Stimulated activated naive B cell treated with anti-CD40 and anti-IgM and Interleukin-4, amounts not matched to agents 10 μg/mL and 1 μg/mL and 100 μg/mL, for 72 hours (primary cell): ENCODE measurements at regions not wholly inside any gene's neighbourhood (a gene's known extent, or its start where the extent isn't known, plus 50 kb on each side); places are given as distances from the start of the nearest gene placed in this dataset.

Experiments
- ATAC-seq, 2 donors: fragments of 150-1000 bp; cut with Tn5 transposase; replicated peaks; 2 replicates each; pipeline ENCODE4 v1.10.0; 2021; ENCODE audit warnings: moderate library complexity in 1 of 2
- DNase-seq: peaks from one replicate; pipeline ENCODE4 v3.0.0; 2021
- H3K27ac Mint-ChIP-seq: one replicate; pipeline ENCODE4 v1.8.0; 2022; ENCODE audit warnings: mild to moderate bottlenecking, mixed read lengths
- H3K27me3 Mint-ChIP-seq, 2 donors: one replicate each; pipeline ENCODE4 v1.8.0; 2022; ENCODE audit warnings: mixed read lengths in 2 of 2
- H3K36me3 Mint-ChIP-seq, 2 donors: one replicate each; pipeline ENCODE4 v1.8.0; 2022; ENCODE audit warnings: mixed read lengths in 2 of 2, mild to moderate bottlenecking in 1 of 2
- H3K4me1 Mint-ChIP-seq, 2 donors: one replicate each; pipeline ENCODE4 v1.8.0; 2022; ENCODE audit warnings: mixed read lengths in 2 of 2, mild to moderate bottlenecking in 1 of 2
- H3K4me3 Mint-ChIP-seq, 2 donors: one replicate each; pipeline ENCODE4 v1.8.0; 2022; ENCODE audit warnings: mild to moderate bottlenecking in 2 of 2, mixed read lengths in 2 of 2, moderate library complexity in 1 of 2
- H3K9me3 Mint-ChIP-seq, 2 donors: one replicate each; pipeline ENCODE4 v1.8.0; 2022; ENCODE audit warnings: mixed read lengths in 2 of 2, mild to moderate bottlenecking in 1 of 2

DNA sequence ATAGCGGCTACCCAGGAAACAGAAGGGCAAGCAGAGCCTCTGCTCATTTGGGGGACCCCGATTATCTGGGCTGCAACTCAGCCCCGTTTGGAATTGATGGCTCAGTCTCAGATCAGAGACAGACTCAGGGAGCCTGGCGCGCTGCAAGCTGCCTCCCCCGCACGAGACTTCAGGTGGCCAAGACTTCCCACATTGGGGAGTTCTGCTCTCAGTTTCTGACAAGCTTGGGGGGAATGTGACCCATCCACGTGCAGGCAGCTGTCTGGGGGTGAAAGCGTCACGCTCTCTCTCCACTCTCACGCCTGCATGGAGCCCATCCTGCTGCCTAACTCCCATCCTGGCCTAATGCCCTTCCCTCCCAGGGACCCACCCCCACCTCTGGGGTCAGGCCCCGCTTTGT, 157.6 kb upstream of the GSE1 start:
- Mint-ChIP-seq H3K4me1 (peaks cover 2% of the 10 kb centered on the region in 2 donors), H3K9me3 (no peaks in the 10 kb centered on the region), H3K27me3 (peaks cover 49 to 74% of the 10 kb centered on the region in 2 donors), H3K27ac (no peak overlapping the region), H3K36me3 (no peaks in the 10 kb centered on the region), H3K4me3 (no peak overlapping the region)
- ATAC-seq (no peak), DNase-seq (no peak)

DNA sequence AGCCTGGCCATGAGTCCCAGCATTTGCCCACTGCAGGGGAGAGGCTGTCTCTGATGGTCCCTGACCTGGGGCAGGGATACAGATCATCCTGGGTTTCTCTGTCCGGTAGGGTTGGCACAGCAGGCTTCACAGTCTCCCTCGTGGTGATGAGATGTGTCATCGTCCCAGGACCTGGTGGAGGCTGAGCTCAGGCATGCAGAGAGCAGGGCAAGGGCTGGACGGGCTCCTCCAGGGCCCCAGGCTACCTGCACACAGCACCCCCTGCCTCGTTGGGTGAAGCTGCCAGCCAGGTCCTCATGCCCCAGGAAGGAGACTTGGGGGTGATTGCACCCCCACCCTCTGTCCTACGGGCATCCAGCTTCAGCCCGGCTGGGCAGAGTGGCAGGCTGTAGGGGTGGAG, 155.8 kb upstream of the GSE1 start:
- no peaks in the 10 kb centered on the region for H3K36me3 Mint-ChIP-seq
- ATAC-seq (no peak), DNase-seq (no peak)
- no peak overlapping the region for H3K27ac Mint-ChIP-seq
- peaks cover 13 to 21% of the 10 kb centered on the region in 2 donors for H3K4me1 Mint-ChIP-seq
- peaks cover 61 to 83% of the 10 kb centered on the region in 2 donors for H3K27me3 Mint-ChIP-seq
- H3K9me3 Mint-ChIP-seq, result no peaks in the 10 kb centered on the region
- no peak overlapping the region for H3K4me3 Mint-ChIP-seq

DNA sequence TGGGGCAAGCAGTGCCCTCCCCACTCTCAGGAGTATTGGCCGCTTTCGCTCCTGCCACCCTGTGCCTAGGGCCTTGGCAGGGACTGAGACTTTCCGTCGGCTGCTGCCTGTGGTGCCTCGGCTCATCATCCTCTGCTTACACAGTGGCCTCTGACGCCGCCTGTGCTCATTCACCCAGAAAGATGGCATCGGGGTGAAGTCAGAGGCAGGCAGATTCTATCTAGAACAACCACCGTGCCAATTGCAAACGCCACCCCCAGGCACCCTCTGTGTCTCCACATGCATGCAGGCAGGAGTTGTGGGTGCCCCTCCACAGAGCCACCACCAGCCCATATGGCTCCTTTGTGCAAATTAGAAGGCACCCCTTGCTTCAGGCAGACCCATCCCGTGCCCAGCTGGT, 154.2 kb upstream of the GSE1 start:
- Mint-ChIP-seq H3K36me3 (no peaks in the 10 kb centered on the region), H3K27ac (no peak overlapping the region), H3K9me3 (no peaks in the 10 kb centered on the region), H3K27me3 (peaks cover 69 to 82% of the 10 kb centered on the region in 2 donors), H3K4me3 (no peak overlapping the region), H3K4me1 (peaks cover 16 to 30% of the 10 kb centered on the region in 2 donors)
- DNase-seq (no peak), ATAC-seq (no peak)

DNA sequence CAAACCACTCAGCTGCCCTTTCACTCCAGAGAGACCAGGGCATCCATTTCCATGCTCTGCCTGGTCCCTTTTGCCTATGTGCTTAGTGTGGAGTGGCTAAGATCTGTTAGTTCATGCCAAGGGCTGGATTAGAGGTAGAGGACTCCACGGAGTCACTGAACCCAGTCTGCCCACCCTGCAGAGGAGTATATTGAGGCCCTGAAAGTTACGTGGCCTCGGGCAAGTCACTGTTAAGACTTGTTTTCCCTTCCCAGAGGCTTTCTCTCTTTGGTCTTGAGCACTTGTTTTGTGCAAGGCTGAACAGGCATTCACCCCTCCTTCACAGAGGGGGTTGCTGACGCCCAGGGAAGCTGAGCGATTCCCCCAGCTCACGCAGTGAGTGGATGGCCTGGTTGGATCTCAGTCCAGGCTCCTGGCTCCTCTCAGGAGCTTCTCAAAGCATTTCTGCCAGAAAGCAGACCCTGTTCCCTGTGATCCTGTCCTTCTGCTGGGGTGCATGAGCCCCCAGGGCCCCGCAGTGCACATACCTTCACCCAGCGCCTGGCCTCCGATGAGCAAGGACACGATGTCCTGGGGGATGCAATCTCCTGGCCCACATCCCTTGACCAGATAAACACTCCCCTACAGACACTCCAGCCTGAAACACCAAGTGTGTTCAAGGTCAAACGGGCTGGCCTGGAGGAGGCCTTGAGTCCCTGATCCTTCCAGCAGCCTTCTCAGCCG, 153.4 kb upstream of the GSE1 start:
- H3K9me3 Mint-ChIP-seq, result no peaks in the 10 kb centered on the region
- H3K27ac Mint-ChIP-seq, result no peak overlapping the region
- ATAC-seq, result no peak
- H3K4me1 Mint-ChIP-seq, result peaks cover 16 to 30% of the 10 kb centered on the region in 2 donors
- no peak for DNase-seq
- H3K27me3 Mint-ChIP-seq, result peaks cover 71 to 82% of the 10 kb centered on the region in 2 donors
- no peak overlapping the region for H3K4me3 Mint-ChIP-seq
- H3K36me3 Mint-ChIP-seq, result no peaks in the 10 kb centered on the region

DNA sequence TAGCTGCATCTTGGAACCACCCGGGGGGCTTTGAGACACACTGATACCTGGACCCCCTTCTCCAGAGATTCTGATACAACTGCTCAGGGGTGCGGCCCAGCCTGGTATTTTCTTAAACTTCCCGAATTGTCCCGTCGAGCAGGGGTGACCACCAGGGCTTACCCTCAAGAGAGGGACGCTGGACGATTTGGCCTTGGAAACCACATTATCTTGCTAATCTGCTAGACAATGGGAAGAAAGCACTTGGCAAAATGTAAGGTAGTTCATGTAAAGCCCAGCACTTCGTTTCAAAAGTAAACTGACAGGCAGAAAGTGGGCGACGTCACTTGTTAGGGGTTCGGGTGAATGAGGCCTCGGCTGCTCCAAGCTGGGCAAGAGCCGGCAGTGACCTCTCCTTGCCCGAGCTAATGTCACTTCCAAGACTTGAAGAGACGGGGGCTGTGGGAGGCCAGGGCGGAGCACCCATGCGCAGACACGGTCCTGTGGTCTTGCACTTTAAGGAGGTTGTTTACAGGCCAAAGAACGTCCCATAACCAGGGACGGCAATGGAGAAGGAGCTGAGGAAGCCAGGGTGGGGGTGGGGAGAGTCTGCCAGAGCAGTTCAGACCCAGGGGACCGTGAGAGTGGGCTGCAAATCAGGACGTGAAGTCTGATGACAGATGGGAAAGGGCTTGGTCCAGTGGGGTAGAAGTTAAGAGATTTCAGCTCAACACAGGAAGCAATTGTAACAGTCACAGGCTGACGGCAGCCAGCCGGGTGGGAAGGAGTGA, 152.7 kb upstream of the GSE1 start:
- H3K27me3 Mint-ChIP-seq, result peaks cover 67 to 83% of the 10 kb centered on the region in 2 donors
- ATAC-seq, result peak in 1 of 2 donors; percentile 10
- H3K4me3 Mint-ChIP-seq, result peak overlapping the region; percentile 27 to 46
- DNase-seq, result no peak
- H3K4me1 Mint-ChIP-seq, result peaks cover 16 to 30% of the 10 kb centered on the region in 2 donors
- no peak overlapping the region for H3K27ac Mint-ChIP-seq
- no peaks in the 10 kb centered on the region for H3K9me3 Mint-ChIP-seq
- H3K36me3 Mint-ChIP-seq, result no peaks in the 10 kb centered on the region

DNA sequence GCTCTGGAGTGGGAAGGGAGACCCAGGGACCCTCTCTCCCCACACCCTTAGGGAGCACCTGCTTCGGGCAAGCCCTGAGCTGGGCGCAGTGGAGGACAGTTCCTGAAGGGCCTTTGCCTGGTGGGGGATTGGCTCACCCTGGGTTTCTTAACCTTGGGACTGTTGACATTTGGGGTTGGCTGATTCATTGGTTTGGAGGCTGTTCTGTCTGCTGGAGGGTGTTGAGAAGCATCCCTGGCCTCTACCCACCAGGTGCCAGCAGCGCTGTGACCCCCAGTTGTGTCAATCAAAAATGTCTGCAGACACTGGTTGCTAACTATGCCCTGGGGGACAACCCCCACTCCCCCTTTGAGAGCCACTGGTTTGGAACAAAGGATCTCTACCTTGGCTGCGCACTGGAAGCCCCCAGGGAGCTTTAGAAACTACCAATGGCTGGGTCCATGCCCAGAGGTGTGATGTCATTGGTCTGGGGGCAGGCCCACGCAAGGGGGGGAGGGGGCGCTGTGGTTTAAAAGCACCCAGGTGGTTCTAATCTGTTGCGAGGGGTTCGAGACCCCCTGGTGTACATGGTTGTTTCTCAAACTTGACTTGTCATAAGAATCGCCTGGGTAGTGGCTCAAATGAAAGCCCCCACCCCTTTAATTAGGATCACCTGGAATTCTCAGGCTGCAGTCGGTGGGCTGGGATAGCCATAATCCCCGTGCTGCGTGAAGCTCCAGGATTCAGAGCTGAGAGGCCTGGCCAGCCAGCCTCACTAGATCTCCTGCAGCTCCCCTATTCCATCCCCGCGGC, 151.9 kb upstream of the GSE1 start:
- H3K4me1 Mint-ChIP-seq, result peaks cover 16 to 30% of the 10 kb centered on the region in 2 donors
- H3K36me3 Mint-ChIP-seq, result no peaks in the 10 kb centered on the region
- no peak overlapping the region for H3K27ac Mint-ChIP-seq
- peaks cover 64 to 79% of the 10 kb centered on the region in 2 donors for H3K27me3 Mint-ChIP-seq
- H3K9me3 Mint-ChIP-seq, result no peaks in the 10 kb centered on the region
- H3K4me3 Mint-ChIP-seq, result peak overlapping the region in 1 of 2 donors; percentile 83
- peak; percentile 45 to 47 for ATAC-seq
- no peak for DNase-seq

DNA sequence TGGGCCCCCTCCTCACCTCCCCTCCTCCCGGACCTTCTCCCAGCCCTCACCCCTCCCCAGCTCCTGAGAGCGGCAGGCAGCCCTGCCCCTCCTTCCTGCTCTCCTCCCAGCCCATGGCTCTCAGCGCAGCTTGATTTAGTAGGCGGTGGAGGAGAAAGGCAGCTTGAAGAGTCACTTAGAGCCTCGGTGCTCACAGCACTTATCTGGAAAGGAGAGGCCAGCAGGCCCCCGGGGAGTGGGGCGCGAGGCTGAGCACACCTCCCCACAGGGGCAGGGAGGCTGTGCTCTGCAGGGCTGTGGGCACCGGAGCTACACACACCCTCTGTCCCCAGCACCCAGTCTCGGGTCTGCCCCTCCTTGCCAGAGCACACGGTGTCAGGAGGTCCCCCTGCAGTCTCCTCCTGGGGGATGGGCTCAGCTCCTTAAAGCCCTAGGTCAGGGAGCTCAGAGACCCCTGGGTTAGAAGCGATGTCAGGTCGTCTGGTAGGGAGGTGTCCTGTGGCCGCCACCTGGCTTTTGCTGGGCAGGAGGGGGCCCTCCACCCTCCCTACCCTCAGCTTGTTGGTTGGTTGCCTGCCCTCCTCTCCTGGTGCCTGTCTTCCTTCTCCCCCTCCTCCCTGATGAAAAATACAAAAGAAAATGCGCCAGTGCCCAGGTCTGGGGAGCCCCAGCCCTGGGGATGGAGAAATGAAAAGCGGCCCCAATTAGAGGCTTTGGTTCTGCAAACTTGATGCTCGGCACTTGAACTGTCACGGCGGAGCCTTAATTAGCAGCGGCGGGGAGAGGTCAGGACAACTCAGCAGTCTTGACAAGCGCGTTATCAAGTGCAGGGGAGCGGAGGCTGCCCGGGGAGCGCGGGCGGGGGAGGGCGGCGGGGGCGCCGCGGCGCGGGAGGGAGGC, 151.1 kb upstream of the GSE1 start:
- H3K9me3 Mint-ChIP-seq, result no peaks in the 10 kb centered on the region
- no peaks in the 10 kb centered on the region for H3K36me3 Mint-ChIP-seq
- peak overlapping the region; percentile 70 to 83 for H3K4me3 Mint-ChIP-seq
- H3K4me1 Mint-ChIP-seq, result peaks cover 16 to 30% of the 10 kb centered on the region in 2 donors
- H3K27ac Mint-ChIP-seq, result no peak overlapping the region
- DNase-seq (no peak), ATAC-seq (peak; percentile 67 to 70)
- peaks cover 59 to 71% of the 10 kb centered on the region in 2 donors for H3K27me3 Mint-ChIP-seq

DNA sequence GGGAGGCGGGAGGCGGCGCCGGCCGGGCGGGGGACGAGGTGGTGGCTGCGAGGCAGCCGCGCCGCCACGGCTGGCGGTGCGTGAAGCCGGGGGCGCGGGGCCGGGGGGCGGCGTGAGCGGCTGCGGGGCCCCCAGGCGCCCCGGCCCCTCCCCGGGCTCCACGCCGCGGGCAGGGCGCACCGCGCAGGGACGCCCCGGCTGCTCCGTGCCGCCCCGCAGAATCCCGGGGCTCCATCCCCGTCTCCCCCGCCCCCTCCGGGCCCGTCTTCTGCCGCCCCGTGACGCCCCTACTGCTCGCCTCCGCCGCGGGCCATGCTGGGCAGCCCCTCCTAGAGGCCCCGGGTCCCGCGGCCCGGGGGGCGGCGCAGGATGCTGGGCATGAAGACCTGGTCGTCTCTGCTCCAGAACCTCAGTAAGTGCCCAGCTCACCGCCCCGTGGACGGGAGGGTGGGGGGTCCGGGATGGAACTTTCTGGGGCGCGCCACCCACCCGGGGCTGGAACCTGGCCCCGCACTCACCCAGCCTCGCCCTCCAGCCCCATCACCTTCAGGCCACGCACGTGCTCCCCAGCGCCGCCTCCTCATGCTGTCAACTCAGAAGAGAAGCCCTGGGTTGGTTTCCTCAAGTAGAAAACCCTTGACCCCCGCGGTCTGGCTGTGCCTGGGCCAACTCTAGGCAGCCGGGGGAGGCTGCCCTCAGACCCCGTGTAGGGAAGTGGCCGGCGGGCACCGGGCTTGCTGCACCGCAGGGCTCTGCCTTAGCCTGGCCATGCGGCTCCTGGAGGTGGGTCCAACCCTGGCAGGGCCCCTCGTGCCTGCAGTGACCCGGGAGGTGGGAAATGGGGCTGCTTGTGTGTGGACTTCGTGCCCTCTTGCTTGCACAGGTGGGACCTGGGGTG, 150.2 kb upstream of the GSE1 start:
- Mint-ChIP-seq H3K9me3 (no peaks in the 10 kb centered on the region), H3K4me1 (peaks cover 16 to 30% of the 10 kb centered on the region in 2 donors), H3K36me3 (no peaks in the 10 kb centered on the region), H3K27me3 (peaks cover 56 to 67% of the 10 kb centered on the region in 2 donors), H3K4me3 (peak overlapping the region; percentile 70 to 72), H3K27ac (no peak overlapping the region)
- ATAC-seq (peak; percentile 9 to 20), DNase-seq (no peak)

DNA sequence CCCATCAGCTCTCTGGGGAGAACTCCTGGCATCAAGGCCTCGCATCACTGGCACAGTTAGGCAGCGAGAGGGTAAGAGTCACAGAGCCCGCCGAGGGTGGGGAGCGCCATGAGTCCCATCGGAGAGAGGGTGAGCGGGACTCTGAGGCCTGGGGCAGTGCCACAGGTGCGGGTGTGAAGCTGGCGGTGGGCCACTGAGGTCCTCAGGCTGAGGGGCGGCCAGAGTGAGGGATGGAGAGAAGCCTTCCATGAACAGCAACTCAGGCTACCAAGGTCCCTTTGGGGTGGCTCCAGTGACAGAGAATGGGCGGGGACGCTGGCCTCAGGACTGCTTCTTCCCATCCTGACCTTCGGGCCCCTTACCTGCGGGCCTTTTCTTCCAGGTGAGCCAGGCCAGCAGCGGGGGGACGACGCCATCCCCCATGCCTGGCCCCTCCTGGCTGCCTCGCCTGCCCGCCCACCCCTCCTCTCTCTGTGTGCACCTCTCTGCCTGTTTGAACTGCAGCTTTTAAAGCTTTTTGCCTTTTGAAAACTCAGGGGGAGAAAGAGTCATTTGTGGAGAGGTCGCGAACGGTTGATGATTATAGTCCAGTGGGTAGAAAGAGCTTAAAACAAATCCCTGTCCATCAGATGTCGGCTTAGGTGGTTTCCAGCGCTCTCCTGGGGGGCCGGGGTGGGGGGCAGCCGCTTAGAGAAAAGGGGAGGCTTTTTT, 149.3 kb upstream of the GSE1 start:
- ATAC-seq, result no peak
- no peak overlapping the region for H3K27ac Mint-ChIP-seq
- H3K36me3 Mint-ChIP-seq, result no peaks in the 10 kb centered on the region
- no peak overlapping the region for H3K4me3 Mint-ChIP-seq
- DNase-seq, result no peak
- H3K9me3 Mint-ChIP-seq, result no peaks in the 10 kb centered on the region
- peaks cover 51 to 62% of the 10 kb centered on the region in 2 donors for H3K27me3 Mint-ChIP-seq
- peaks cover 16 to 30% of the 10 kb centered on the region in 2 donors for H3K4me1 Mint-ChIP-seq

DNA sequence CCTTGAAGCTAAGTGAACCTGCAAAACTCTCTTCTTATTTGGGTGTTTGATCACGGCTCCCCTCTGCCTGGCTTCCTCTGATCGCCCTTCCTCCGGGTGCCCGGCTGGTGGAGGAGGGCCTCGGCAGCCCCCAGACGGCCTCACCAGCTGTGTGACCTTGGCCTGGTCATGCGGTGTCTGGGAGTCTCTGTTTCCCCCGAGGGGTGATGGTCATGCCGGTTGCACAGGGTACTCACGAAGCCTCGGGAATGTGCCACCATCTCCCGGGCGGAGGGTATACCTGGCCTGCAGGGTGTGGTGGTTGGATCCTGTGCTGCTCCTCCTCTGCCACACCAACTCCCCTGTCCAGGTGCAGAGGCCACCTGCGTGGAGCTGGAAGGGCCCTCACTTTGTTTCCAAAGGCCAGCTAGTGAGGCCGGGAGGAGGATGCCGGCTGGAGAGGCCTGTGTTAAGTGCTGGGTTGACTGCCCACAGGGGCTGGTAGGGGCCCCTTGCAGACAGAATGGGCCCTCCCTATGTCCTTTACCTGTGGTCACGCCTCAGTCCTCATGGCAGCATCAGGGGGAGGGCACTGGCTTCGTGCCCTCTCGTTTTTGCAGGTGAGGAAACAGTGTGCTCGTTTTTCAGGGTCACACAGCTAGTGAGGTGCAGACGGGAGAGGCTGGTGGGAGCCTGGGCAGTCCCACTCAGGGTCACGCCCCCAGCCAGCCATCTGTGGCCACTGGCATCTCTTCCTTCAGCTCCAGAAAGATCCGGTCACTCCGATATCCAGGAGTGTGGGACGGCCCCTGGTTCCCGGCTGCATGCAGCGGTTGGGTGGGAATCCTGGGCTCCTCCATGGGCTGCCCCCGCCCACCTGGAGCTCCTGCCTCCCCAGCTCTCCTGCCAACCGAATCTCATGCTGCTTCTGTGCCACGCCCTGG, 148.5 kb upstream of the GSE1 start:
- DNase-seq (no peak), ATAC-seq (no peak)
- Mint-ChIP-seq H3K27me3 (peaks cover 46 to 68% of the 10 kb centered on the region in 2 donors), H3K36me3 (no peaks in the 10 kb centered on the region), H3K9me3 (no peaks in the 10 kb centered on the region), H3K4me3 (no peak overlapping the region), H3K4me1 (peaks cover 16 to 30% of the 10 kb centered on the region in 2 donors), H3K27ac (no peak overlapping the region)

DNA sequence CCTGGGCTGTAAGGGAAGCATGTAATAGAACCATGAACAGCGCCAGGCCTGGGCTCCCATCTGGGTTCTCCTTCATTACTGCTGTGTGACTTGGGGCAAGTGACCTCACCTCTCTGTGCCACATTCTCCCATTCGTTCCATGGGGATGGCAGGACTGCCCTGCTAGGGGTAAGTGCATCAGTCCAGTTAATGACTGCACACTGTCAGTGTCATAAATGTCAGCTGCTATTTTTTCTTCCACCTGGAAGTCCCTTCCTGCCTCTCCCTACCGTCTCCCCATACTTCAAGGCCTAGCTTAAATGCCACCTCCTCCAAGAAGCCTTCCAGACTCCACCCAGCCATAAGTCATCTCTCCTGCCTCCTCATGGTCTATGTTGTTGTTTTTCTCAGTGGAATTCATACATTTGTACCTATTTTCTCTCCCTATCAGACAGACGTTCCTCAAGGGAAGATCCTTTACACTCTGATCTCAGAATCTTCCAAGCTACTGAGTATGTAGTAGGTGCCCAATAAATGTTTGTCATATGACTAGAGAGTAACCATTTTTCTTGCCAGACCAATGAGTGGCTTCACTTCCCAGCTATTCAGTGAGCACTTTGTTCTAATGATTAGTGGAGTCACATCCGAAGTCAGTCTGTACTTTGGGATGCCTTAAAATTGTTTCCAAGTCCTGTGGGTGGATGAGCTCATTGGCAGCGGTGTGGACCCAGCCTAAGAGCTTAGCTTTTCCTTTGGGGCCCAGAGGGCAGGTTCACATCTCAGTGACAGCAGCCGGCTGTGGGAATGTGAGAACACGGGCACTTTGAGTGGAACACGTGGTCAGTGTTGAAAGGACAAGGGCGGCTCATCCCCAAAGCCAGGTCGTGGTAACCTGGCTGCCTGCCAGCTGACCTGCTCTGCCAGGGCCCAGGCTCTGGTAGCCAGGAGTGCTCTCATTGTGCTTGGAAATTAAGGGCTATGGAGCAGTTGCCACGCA, 147.5 kb upstream of the GSE1 start:
- ATAC-seq (no peak), DNase-seq (no peak)
- no peak overlapping the region for H3K4me3 Mint-ChIP-seq
- H3K36me3 Mint-ChIP-seq, result no peaks in the 10 kb centered on the region
- H3K27me3 Mint-ChIP-seq, result peaks cover 38 to 70% of the 10 kb centered on the region in 2 donors
- no peaks in the 10 kb centered on the region for H3K9me3 Mint-ChIP-seq
- no peak overlapping the region for H3K27ac Mint-ChIP-seq
- peaks cover 13 to 26% of the 10 kb centered on the region in 2 donors for H3K4me1 Mint-ChIP-seq
